Suprapubic skin (tissue), 4 donors: ENCODE measurements at regions not wholly inside any gene's neighbourhood (a gene's known extent, or its start where the extent isn't known, plus 50 kb on each side); places are given as distances from the start of the nearest gene placed in this dataset.
"Not testable (repeated sequence)": the region's sequence is repeated elsewhere in the genome, so short reads cannot be mapped to it uniquely, and the experiment has no call there.

Experiments
- DNase-seq, 2 donors: peaks; one replicate each; pipeline ENCODE4 v3.0.0-alpha.2; 2019; ENCODE audit warnings: low spot score in 2 of 2
- H3K27ac ChIP-seq: fragments of 200-600 bp; sonication (generic); one replicate; pipeline ENCODE4 v1.5.1; 2019
- H3K27me3 ChIP-seq: fragments of 200-600 bp; sonication (generic); one replicate; pipeline ENCODE4 v1.5.1; 2019
- H3K36me3 ChIP-seq: fragments of 200-600 bp; sonication (generic); one replicate; pipeline ENCODE4 v1.5.1; 2019
- H3K4me1 ChIP-seq: fragments of 200-600 bp; sonication (generic); one replicate; pipeline ENCODE4 v1.5.1; 2019
- H3K4me3 ChIP-seq: fragments of 200-600 bp; sonication (generic); one replicate; pipeline ENCODE4 v1.5.1; 2019; ENCODE audit warnings: mild to moderate bottlenecking
- H3K9me3 ChIP-seq: fragments of 200-600 bp; sonication (generic); one replicate; pipeline ENCODE4 v1.5.1; 2019
- EP300 ChIP-seq: sonication (generic); formaldehyde crosslinking; IDR thresholded peaks from one replicate; pipeline ENCODE4 v1.6.1; 2017; ENCODE audit warnings: antibody characterized with exemption
- POLR2A ChIP-seq, 2 donors: fragments of 450-650 bp; IDR thresholded peaks; one replicate each; pipeline ENCODE4 v1.6.1; 2017; ENCODE audit warnings: antibody characterized with exemption in 2 of 2, mild to moderate bottlenecking in 2 of 2, moderate library complexity in 2 of 2
- POLR2AphosphoS5 ChIP-seq, 3 donors: sonication (generic); formaldehyde crosslinking; IDR thresholded peaks; one replicate each; pipeline ENCODE4 v1.6.1; 2017; ENCODE audit warnings: antibody characterized with exemption in 3 of 3
- WGBS: methylation state at CpG from one replicate; pipeline ENCODE4 v1.1.5; 2018; 5-methylcytosine and 5-hydroxymethylcytosine counted together
- TF ChIP-seq, protein P1 (sequence below), 2 donors: fragments of 200-600 bp in 1 of 2; fragments of 450-650 bp in 1 of 2; sonication (generic) in 1 of 2; IDR thresholded peaks; one replicate each; pipeline ENCODE4 v1.5.1; 2016 to 2019; ENCODE audit warnings: antibody characterized with exemption in 2 of 2, mild to moderate bottlenecking in 1 of 2, moderate library complexity in 1 of 2

DNA sequence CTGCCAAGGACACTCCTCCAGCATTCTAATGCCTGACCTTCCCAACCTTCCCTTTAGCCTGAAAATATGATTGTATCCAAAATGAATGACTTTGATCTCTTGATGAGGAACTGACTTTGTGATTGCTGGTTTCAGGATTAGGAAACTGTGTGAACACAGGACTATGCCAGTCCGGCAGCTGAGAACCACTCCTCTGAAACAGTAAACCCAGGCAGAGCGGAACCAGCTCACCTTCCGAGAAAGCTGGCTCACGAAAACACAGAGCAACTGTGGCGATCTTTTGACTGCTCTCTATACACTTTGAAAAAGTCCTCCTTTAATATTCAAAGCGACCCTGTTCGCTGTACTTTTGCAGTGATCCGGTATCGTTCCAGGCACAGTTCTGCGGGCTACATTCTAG lies 258.8 kb upstream of the IRS2 start:
- TF ChIP-seq POLR2A (IDR thresholded peaks at IDR 0.05) (no peak), POLR2AphosphoS5 (IDR thresholded peaks at IDR 0.05) (no peak), EP300 (no peak)
- TF ChIP-seq, protein P1, sequence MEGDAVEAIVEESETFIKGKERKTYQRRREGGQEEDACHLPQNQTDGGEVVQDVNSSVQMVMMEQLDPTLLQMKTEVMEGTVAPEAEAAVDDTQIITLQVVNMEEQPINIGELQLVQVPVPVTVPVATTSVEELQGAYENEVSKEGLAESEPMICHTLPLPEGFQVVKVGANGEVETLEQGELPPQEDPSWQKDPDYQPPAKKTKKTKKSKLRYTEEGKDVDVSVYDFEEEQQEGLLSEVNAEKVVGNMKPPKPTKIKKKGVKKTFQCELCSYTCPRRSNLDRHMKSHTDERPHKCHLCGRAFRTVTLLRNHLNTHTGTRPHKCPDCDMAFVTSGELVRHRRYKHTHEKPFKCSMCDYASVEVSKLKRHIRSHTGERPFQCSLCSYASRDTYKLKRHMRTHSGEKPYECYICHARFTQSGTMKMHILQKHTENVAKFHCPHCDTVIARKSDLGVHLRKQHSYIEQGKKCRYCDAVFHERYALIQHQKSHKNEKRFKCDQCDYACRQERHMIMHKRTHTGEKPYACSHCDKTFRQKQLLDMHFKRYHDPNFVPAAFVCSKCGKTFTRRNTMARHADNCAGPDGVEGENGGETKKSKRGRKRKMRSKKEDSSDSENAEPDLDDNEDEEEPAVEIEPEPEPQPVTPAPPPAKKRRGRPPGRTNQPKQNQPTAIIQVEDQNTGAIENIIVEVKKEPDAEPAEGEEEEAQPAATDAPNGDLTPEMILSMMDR (IDR thresholded peaks at IDR 0.05), result no peak
- Histone ChIP-seq H3K36me3 (no peaks in the 10 kb centered on the region), H3K4me3 (no peak overlapping the region), H3K27me3 (no peaks in the 10 kb centered on the region), H3K4me1 (no peaks in the 10 kb centered on the region), H3K9me3 (no peaks in the 10 kb centered on the region), H3K27ac (no peak overlapping the region)
- WGBS, result 91% methylated on average over 10 of the region's 10 CpGs
- no peak for DNase-seq

DNA sequence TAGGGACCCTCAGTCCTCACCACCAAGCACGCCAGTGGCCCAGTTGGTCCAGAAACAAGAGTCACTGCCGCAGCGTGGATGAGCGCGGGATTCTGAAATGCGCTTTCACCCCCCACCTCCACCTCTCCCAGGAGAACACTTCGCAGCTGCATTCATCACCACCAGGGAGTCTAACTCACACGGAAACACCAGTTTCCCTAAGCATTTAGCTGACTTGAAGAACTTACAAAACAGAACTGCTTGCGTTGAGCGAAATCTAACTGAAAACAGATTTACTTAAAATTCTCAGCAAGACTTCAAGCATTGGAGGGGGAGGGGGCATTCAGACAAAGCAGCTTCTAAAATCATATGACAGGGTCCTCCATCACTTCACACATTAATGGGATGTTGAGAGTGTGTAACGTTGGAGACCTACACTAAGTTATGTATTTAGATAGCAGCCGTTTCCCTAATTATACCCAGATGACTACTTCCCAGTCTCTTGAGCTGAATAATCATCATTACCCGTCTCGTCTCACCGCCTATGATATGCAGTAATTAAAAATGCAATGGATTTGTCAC lies 258.2 kb upstream of the IRS2 start:
- Histone ChIP-seq H3K27ac (no peak overlapping the region), H3K36me3 (no peaks in the 10 kb centered on the region), H3K4me1 (no peaks in the 10 kb centered on the region), H3K4me3 (no peak overlapping the region), H3K27me3 (no peaks in the 10 kb centered on the region), H3K9me3 (no peaks in the 10 kb centered on the region)
- no peak for DNase-seq
- WGBS, result 52% methylated on average over 15 of the region's 15 CpGs
- TF ChIP-seq EP300 (no peak), POLR2AphosphoS5 (IDR thresholded peaks at IDR 0.05) (no peak), POLR2A (IDR thresholded peaks at IDR 0.05) (no peak)
- TF ChIP-seq, protein P1 (IDR thresholded peaks at IDR 0.05), result no peak

- no peaks in the 10 kb centered on the region for H3K27me3 ChIP-seq
- WGBS, result 78% methylated on average over 14 of the region's 14 CpGs
Observed at GRCh38 chr13:110042253-110042950, 256.0 kb upstream of the IRS2 start.

DNA sequence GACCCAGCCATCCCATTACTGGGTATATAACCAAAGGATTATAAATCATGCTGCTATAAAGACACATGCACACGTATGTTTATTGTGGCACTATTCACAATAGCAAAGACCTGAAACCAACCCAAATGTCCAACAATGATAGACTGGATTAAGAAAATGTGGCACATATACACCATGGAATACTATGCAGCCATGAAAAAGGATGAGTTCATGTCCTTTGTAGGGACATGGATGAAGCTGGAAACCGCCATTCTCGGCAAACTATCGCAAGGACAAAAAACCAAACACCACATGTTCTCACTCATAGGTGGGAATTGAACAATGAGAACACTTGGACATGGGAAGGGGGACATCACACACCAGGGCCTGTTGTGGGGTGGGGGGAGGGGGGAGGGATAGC lies 255.3 kb upstream of the IRS2 start:
- 94% methylated on average over 4 of the region's 4 CpGs for WGBS
- not testable (repeated sequence) for H3K27me3 ChIP-seq, H3K27ac ChIP-seq, H3K36me3 ChIP-seq, H3K9me3 ChIP-seq, H3K4me3 ChIP-seq, H3K4me1 ChIP-seq, DNase-seq

More at GRCh38 chr13:110042253-110042950, 256.0 kb upstream of the IRS2 start:
- H3K27ac ChIP-seq, result no peak overlapping the region
- H3K4me1 ChIP-seq, result no peaks in the 10 kb centered on the region
- no peak overlapping the region for H3K4me3 ChIP-seq
- TF ChIP-seq, protein P1 (IDR thresholded peaks at IDR 0.05), result no peak
- TF ChIP-seq POLR2A (IDR thresholded peaks at IDR 0.05) (no peak), EP300 (no peak), POLR2AphosphoS5 (IDR thresholded peaks at IDR 0.05) (no peak)
- H3K36me3 ChIP-seq, result no peaks in the 10 kb centered on the region
- no peak for DNase-seq
- no peaks in the 10 kb centered on the region for H3K9me3 ChIP-seq

GRCh38 chr13:110037925-110038573 lies 251.7 kb upstream of the IRS2 start:
- WGBS, result 92% methylated on average over 2 of the region's 2 CpGs

More at GRCh38 chr13:110037925-110038573, 251.7 kb upstream of the IRS2 start:
- TF ChIP-seq POLR2AphosphoS5 (IDR thresholded peaks at IDR 0.05) (no peak), POLR2A (IDR thresholded peaks at IDR 0.05) (no peak), EP300 (no peak)
- TF ChIP-seq, protein P1 (IDR thresholded peaks at IDR 0.05), result no peak
- Histone ChIP-seq H3K27me3 (no peaks in the 10 kb centered on the region), H3K4me1 (no peaks in the 10 kb centered on the region), H3K4me3 (no peak overlapping the region), H3K27ac (no peak overlapping the region), H3K36me3 (no peaks in the 10 kb centered on the region), H3K9me3 (no peaks in the 10 kb centered on the region)
- DNase-seq, result no peak
